ENCODE measurements at regions not wholly inside any gene's neighbourhood (a gene's known extent, or its start where the extent isn't known, plus 50 kb on each side); places are given as distances from the start of the nearest gene placed in this dataset.

GRCh38 chr1:116825207-116825719 lies 71.0 kb downstream of the CD2 start:
- Histone ChIP-seq H3K4me3 (no peak overlapping the region), H3K9me3 (replicated peaks in 1 of 3) (no peaks in the 10 kb centered on the region), H3K27ac (no peak overlapping the region), H3K4me1 (replicated peaks in 1 of 2) (no peaks in the 10 kb centered on the region), H3K27me3 (no peaks in the 10 kb centered on the region), H3K36me3 (replicated peaks in 1 of 2) (no peaks in the 10 kb centered on the region)
- intact Hi-C loops (cut with DNase I) = no loop called here
- TF ChIP-seq CTCF (IDR thresholded peaks at IDR 0.05) = no peak
- TF ChIP-seq POLR2A (IDR thresholded peaks at IDR 0.05) = no peak
- DNase-seq = no peak
- 40 to 57% (median 52%) methylated on average over 5 of the region's 5 CpGs for WGBS, 4 donors

GRCh38 chr1:116825720-116826438 lies 71.6 kb downstream of the CD2 start:
- Histone ChIP-seq H3K36me3 (replicated peaks in 1 of 2) (no peaks in the 10 kb centered on the region), H3K27ac (no peak overlapping the region), H3K4me1 (replicated peaks in 1 of 2) (no peaks in the 10 kb centered on the region), H3K27me3 (no peaks in the 10 kb centered on the region), H3K9me3 (replicated peaks in 1 of 3) (no peaks in the 10 kb centered on the region), H3K4me3 (no peak overlapping the region)
- WGBS, 4 donors = 72 to 82% (median 77%) methylated on average over 9 to 10 of the region's 10 CpGs
- TF ChIP-seq POLR2A (IDR thresholded peaks at IDR 0.05) (no peak), CTCF (IDR thresholded peaks at IDR 0.05) (no peak)
- intact Hi-C loops (cut with DNase I) = no loop called here
- DNase-seq = no peak

GRCh38 chr1:116826818-116827606 lies 72.8 kb downstream of the CD2 start:
- H3K36me3 ChIP-seq (replicated peaks in 1 of 2) = no peaks in the 10 kb centered on the region
- intact Hi-C loops (cut with DNase I) = no loop called here
- H3K27ac ChIP-seq = no peak overlapping the region
- H3K4me3 ChIP-seq = no peak overlapping the region
- H3K27me3 ChIP-seq = no peaks in the 10 kb centered on the region
- DNase-seq = no peak
- WGBS, 4 donors = 58 to 68% (median 64%) methylated on average over 9 of the region's 9 CpGs
- TF ChIP-seq POLR2A (IDR thresholded peaks at IDR 0.05) (no peak), CTCF (IDR thresholded peaks at IDR 0.05) (no peak)
- no peaks in the 10 kb centered on the region for H3K9me3 ChIP-seq (replicated peaks in 1 of 3)
- no peaks in the 10 kb centered on the region for H3K4me1 ChIP-seq (replicated peaks in 1 of 2)

DNA sequence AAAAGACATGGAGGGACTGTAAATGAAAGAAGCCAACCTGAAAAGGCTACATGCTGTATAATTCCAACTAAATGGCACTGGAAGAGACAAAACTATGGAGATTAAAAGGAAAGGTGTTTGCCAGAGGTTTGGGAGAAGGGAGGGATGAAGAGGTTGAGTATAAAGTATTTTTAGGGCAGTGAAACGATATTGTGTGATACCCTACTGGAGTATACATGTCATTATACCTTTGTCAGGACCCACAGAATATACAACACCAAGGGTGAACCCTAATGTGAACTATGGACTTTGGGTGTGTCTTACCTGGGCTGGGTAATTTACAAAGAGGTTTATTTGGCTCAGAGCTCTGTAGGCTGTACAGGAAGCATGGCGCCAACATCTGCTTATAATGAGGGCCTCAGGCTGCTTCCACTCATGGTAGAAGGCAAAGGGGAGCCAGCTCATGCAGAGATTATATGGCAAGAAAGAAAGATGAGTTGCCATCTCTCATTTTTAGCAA lies 73.4 kb downstream of the CD2 start:
- no peaks in the 10 kb centered on the region for H3K36me3 ChIP-seq (replicated peaks in 1 of 2)
- 93 to 97% (median 95%) methylated on average over 2 of the region's 2 CpGs for WGBS, 4 donors
- intact Hi-C loops (cut with DNase I) = no loop called here
- no peak for DNase-seq
- H3K27me3 ChIP-seq = no peaks in the 10 kb centered on the region
- no peak overlapping the region for H3K27ac ChIP-seq
- no peaks in the 10 kb centered on the region for H3K9me3 ChIP-seq (replicated peaks in 1 of 3)
- no peak overlapping the region for H3K4me3 ChIP-seq
- no peaks in the 10 kb centered on the region for H3K4me1 ChIP-seq (replicated peaks in 1 of 2)
- TF ChIP-seq CTCF (IDR thresholded peaks at IDR 0.05) (no peak), POLR2A (IDR thresholded peaks at IDR 0.05) (no peak)
